ENCODE measurements at regions not wholly inside any gene's neighbourhood (a gene's known extent, or its start where the extent isn't known, plus 50 kb on each side); places are given as distances from the start of the nearest gene placed in this dataset.

- TF ChIP-seq CTCF (IDR thresholded peaks at IDR 0.05; ENCODE audit: insufficient read depth, low read depth, low read length, missing control alignments): no peak
These were observed 165.8 kb downstream of the MELK start for GRCh38 chr9:36738318-36738976.

DNA sequence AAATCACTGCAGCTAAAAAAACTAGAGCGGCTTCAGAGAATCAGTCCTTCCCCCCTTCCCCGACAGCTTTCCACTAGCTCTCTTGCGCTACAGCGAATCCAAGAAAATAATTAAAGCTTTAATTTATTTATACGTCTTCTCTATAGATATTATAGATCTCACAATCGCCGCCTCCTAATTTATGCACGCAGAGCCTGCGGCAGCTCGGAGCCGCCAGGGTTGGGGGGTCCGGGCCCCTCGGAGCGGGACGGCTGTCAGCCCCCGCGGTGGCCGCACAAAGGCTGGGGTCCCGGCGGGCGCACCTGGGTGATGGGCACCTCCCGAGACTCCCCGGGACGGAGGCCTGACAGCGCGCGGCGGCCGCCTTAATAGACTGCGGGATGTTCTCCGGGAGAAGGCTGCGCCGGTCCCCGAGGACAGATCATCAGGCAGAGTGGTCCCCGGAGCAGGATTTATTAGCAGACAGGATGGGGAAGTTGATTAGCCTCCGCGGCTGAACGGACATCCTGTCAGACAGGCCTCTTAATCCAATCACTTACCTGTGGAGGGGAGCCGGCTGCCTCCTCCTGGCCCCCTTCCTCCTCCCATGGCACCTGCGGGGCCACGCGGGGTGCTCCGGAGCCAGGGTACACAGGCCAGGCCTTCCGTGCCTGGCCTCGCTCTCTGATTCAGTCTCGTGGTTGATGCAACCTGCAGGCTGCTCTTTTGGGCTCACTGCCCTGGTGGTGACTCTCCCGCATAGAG, 166.8 kb downstream of the MELK start:
- DNase-seq (ENCODE audit: low read depth): no peak
- H3K4me3 ChIP-seq (ENCODE audit: low read depth, low read length): no peak overlapping the region
- TF ChIP-seq CTCF (IDR thresholded peaks at IDR 0.05; ENCODE audit: insufficient read depth, low read depth, low read length, missing control alignments): no peak

More at GRCh38 chr9:36738318-36738976, 165.8 kb downstream of the MELK start:
- H3K4me3 ChIP-seq (ENCODE audit: low read depth, low read length): no peak overlapping the region
- DNase-seq (ENCODE audit: low read depth): no peak

DNA sequence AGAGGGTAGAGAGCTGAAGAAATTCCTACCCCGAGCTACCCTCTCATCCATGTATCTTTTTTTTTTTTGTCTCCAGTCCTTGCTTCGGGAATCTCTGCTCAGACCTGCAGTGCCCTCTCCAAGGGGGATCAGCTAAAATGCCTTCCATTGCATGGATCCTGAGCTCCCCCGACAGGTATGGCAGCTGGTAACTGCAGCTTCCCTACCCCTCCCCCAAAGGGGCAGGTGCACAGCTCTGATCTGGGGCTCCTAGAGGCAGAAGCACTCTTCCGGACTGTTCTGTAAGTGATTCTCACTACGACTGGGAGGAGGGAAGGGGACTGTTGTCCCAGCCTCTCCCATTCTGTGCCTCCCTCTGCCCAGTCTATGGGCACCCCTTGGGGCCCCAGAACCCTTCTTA, 169.6 kb downstream of the MELK start:
- no peak for TF ChIP-seq CTCF (IDR thresholded peaks at IDR 0.05; ENCODE audit: insufficient read depth, low read depth, low read length, missing control alignments)
- no peak overlapping the region for H3K4me3 ChIP-seq (ENCODE audit: low read depth, low read length)
- DNase-seq (ENCODE audit: low read depth): no peak

DNA sequence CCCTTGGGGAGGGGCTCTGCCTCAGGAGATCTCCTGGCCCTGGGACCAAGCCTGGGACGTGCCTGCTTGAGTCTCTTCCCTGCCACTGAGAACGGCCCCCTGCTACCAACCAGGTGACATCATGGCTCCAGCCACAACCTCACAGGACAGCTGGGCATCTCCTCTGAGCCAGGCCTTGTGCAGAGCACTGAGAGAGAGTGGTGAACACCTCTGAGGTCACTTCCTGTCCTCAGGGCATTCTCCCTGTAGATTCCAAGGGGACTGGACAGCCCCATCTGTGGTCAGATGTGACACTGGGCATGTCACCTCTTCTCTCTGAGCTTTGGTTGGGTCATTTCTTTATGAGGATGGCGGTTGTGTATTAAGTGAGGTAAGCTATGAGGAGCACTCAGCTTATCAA, 172.0 kb downstream of the MELK start:
- no peak overlapping the region for H3K4me3 ChIP-seq (ENCODE audit: low read depth, low read length)
- no peak for DNase-seq (ENCODE audit: low read depth)
- no peak for TF ChIP-seq CTCF (IDR thresholded peaks at IDR 0.05; ENCODE audit: insufficient read depth, low read depth, low read length, missing control alignments)

GRCh38 chr9:36745977-36746376, 173.3 kb downstream of the MELK start:
- no peak for TF ChIP-seq CTCF (IDR thresholded peaks at IDR 0.05; ENCODE audit: insufficient read depth, low read depth, low read length, missing control alignments)
- DNase-seq (ENCODE audit: low read depth): no peak
- H3K4me3 ChIP-seq (ENCODE audit: low read depth, low read length): no peak overlapping the region

- no peak for DNase-seq (ENCODE audit: low read depth)
- TF ChIP-seq CTCF (IDR thresholded peaks at IDR 0.05; ENCODE audit: insufficient read depth, low read depth, low read length, missing control alignments): no peak
- H3K4me3 ChIP-seq (ENCODE audit: low read depth, low read length): no peak overlapping the region
These were observed 173.7 kb downstream of the MELK start for GRCh38 chr9:36746415-36746814.
